ENCODE measurements at regions not wholly inside any gene's neighbourhood (a gene's known extent, or its start where the extent isn't known, plus 50 kb on each side); places are given as distances from the start of the nearest gene placed in this dataset.

DNA sequence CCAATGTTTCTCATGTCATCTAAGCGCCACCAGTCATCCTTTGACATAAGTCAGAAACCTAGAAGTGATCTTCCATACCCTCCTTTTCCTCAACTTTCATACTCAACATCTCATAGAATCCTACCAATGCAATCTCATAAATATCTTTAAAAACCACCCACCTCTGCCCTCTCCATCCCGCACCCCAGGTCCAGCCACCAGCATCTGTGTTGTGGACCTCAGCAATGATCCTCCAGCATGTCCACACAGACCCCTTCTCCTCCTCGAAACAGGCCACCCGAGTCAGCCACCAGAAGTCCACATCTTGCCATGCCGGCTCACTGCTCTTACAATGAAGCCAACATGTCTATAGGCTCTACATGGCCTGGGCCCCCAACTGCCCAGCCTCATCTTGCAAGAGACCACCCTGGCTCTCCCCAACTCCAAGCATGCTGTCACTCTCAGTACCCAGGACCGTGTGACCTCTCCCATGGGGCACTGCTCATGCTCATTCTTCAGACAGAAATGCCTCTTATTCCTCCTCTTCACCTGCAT, 636.7 kb upstream of the ID2 start:
- no peaks in the 10 kb centered on the region for H3K4me1 ChIP-seq (ENCODE audit: low read length)
- no peaks in the 10 kb centered on the region for H3K9me2 ChIP-seq (replicated peaks; ENCODE audit: insufficient read depth, low read length)
- no peak overlapping the region for H3K4me2 ChIP-seq (ENCODE audit: low read depth, low read length)
- H3K27ac ChIP-seq (ENCODE audit: low read length) = no peak overlapping the region
- no peaks in the 10 kb centered on the region for H3F3A ChIP-seq (ENCODE audit: insufficient read depth, low read length)
- H3K27me3 ChIP-seq (replicated peaks; ENCODE audit: insufficient read depth, low read length) = no peaks in the 10 kb centered on the region
- no peak for DNase-seq
- H3K9me3 ChIP-seq (replicated peaks; ENCODE audit: insufficient read depth, low read length) = no peaks in the 10 kb centered on the region
- TF ChIP-seq EZH2 (optimal IDR thresholded peaks at IDR 0.05; ENCODE audit: low read depth, low read length) (no peak), EZH2phosphoT487 (IDR thresholded peaks at IDR 0.05; ENCODE audit: low read length) (no peak)
- TF ChIP-seq, protein P1, sequence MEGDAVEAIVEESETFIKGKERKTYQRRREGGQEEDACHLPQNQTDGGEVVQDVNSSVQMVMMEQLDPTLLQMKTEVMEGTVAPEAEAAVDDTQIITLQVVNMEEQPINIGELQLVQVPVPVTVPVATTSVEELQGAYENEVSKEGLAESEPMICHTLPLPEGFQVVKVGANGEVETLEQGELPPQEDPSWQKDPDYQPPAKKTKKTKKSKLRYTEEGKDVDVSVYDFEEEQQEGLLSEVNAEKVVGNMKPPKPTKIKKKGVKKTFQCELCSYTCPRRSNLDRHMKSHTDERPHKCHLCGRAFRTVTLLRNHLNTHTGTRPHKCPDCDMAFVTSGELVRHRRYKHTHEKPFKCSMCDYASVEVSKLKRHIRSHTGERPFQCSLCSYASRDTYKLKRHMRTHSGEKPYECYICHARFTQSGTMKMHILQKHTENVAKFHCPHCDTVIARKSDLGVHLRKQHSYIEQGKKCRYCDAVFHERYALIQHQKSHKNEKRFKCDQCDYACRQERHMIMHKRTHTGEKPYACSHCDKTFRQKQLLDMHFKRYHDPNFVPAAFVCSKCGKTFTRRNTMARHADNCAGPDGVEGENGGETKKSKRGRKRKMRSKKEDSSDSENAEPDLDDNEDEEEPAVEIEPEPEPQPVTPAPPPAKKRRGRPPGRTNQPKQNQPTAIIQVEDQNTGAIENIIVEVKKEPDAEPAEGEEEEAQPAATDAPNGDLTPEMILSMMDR (IDR thresholded peaks at IDR 0.05; ENCODE audit: low read length) = no peak
- H4K20me1 ChIP-seq (ENCODE audit: insufficient read depth, low read length) = no peaks in the 10 kb centered on the region
- no peak overlapping the region for H3K4me3 ChIP-seq (ENCODE audit: low read length)
- no peak overlapping the region for H3K9ac ChIP-seq (ENCODE audit: low read length)
- no peaks in the 10 kb centered on the region for H3K36me3 ChIP-seq (replicated peaks; ENCODE audit: insufficient read depth, low read length)
- no peaks in the 10 kb centered on the region for H3K79me2 ChIP-seq (ENCODE audit: low read length)
- no peak overlapping the region for H2AFZ ChIP-seq (ENCODE audit: low read length)

DNA sequence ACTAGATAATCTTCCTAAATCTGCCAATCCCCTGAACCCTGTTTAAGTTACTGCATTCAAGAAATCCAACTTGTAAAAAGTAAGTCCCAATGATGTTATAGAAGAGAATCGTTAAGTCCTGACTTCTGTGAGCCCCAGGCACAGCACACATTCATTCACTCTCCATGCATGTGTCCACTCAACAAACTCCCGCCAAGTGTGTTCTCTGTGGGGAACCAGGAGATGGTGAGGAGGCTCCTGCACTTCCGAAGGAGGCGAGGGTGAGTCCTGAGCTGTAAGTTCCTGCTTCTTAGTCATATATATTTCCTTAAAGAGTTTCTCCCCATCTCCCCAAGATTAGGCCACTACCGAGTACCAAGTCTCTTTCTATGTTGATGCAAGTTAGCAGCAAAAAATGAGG, 635.0 kb upstream of the ID2 start:
- H3K27ac ChIP-seq (ENCODE audit: low read length) = no peak overlapping the region
- H3K9me2 ChIP-seq (replicated peaks; ENCODE audit: insufficient read depth, low read length) = no peaks in the 10 kb centered on the region
- no peak overlapping the region for H3K9ac ChIP-seq (ENCODE audit: low read length)
- H3K4me2 ChIP-seq (ENCODE audit: low read depth, low read length) = no peak overlapping the region
- TF ChIP-seq EZH2phosphoT487 (IDR thresholded peaks at IDR 0.05; ENCODE audit: low read length) (no peak), EZH2 (optimal IDR thresholded peaks at IDR 0.05; ENCODE audit: low read depth, low read length) (no peak)
- TF ChIP-seq, protein P1 (IDR thresholded peaks at IDR 0.05; ENCODE audit: low read length) = no peak
- H3K36me3 ChIP-seq (replicated peaks; ENCODE audit: insufficient read depth, low read length) = no peaks in the 10 kb centered on the region
- no peaks in the 10 kb centered on the region for H3K27me3 ChIP-seq (replicated peaks; ENCODE audit: insufficient read depth, low read length)
- H3K4me3 ChIP-seq (ENCODE audit: low read length) = no peak overlapping the region
- H2AFZ ChIP-seq (ENCODE audit: low read length) = no peak overlapping the region
- H3F3A ChIP-seq (ENCODE audit: insufficient read depth, low read length) = no peaks in the 10 kb centered on the region
- H3K79me2 ChIP-seq (ENCODE audit: low read length) = no peaks in the 10 kb centered on the region
- H3K4me1 ChIP-seq (ENCODE audit: low read length) = no peaks in the 10 kb centered on the region
- no peaks in the 10 kb centered on the region for H4K20me1 ChIP-seq (ENCODE audit: insufficient read depth, low read length)
- no peak for DNase-seq
- no peaks in the 10 kb centered on the region for H3K9me3 ChIP-seq (replicated peaks; ENCODE audit: insufficient read depth, low read length)

DNA sequence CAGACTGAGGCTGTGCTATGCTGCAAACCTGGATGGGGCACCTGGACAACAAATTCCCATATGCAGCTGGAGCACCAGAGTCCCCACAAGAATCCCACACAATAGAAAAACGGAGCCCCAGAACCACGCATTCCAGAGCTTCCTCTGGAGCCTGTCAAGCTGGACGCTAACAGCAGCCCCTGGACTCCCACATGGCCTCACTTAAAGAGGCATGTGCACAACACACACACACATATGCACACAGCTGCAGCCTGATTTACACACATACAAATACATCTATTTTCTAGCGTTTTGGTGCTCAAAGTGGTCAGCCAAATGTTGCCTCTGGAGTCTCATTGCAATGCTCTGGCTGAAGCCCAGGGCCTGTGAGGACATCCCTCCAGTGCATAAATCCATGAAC, 632.7 kb upstream of the ID2 start:
- Histone ChIP-seq H3K4me3 (ENCODE audit: low read length) (no peak overlapping the region), H3K4me2 (ENCODE audit: low read depth, low read length) (no peak overlapping the region), H3F3A (ENCODE audit: insufficient read depth, low read length) (no peaks in the 10 kb centered on the region), H3K4me1 (ENCODE audit: low read length) (no peaks in the 10 kb centered on the region), H3K9ac (ENCODE audit: low read length) (no peak overlapping the region), H4K20me1 (ENCODE audit: insufficient read depth, low read length) (no peaks in the 10 kb centered on the region), H3K36me3 (replicated peaks; ENCODE audit: insufficient read depth, low read length) (no peaks in the 10 kb centered on the region), H2AFZ (ENCODE audit: low read length) (no peak overlapping the region), H3K79me2 (ENCODE audit: low read length) (no peaks in the 10 kb centered on the region), H3K9me3 (replicated peaks; ENCODE audit: insufficient read depth, low read length) (no peaks in the 10 kb centered on the region), H3K9me2 (replicated peaks; ENCODE audit: insufficient read depth, low read length) (no peaks in the 10 kb centered on the region), H3K27ac (ENCODE audit: low read length) (no peak overlapping the region), H3K27me3 (replicated peaks; ENCODE audit: insufficient read depth, low read length) (no peaks in the 10 kb centered on the region)
- no peak for DNase-seq
- no peak for TF ChIP-seq EZH2phosphoT487 (IDR thresholded peaks at IDR 0.05; ENCODE audit: low read length)
- TF ChIP-seq, protein P1 (IDR thresholded peaks at IDR 0.05; ENCODE audit: low read length) = no peak
- TF ChIP-seq EZH2 (optimal IDR thresholded peaks at IDR 0.05; ENCODE audit: low read depth, low read length) = no peak
